ENCODE measurements at regions not wholly inside any gene's neighbourhood (a gene's known extent, or its start where the extent isn't known, plus 50 kb on each side); places are given as distances from the start of the nearest gene placed in this dataset.

DNA sequence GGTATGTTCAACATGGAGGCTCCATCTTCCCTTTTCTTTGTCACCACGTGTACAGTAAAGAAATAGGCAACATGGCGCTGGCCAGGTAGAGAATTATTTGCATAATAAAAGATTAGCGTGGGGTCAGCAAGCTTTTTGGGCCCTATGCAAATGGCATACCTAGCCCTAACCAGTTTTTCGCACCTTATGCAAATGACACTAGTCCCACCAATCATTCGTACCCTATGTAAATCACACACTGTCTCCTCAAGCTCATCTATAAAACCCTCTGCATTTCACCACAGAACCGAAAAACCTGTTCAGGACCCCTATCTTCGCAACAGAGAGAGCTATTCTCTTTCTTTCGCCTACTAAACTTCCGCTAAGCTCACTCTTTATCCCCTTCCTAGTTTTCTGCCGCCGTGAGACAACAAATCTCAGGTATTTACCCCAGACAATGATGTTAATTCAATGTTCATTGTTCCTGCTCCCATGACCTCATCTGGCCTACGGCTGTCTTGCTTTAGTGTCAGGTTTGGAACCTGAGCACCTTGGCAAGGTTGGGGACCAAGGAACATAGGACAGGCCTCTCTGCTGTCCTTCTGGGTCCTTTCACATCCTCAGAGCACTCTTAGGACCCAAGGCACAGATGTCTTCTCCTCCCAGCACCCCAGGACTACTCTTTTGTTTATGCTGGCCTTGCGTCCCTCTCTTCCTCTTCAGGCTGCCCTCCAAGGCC, 180.7 kb upstream of the RAI14 start:
- TF ChIP-seq CREM (CRISPR knock-in tag; IDR thresholded peaks at IDR 0.05) (no peak), FOXP4 (CRISPR knock-in tag; IDR thresholded peaks at IDR 0.05) (no peak), RORB (CRISPR knock-in tag; IDR thresholded peaks at IDR 0.05) (no peak), MAX (CRISPR knock-in tag; IDR thresholded peaks at IDR 0.05) (peak; percentile 83; the same call in 1 of the 2 replicates), NR2C2 (CRISPR knock-in tag; IDR thresholded peaks at IDR 0.05) (no peak), USF1 (CRISPR knock-in tag; IDR thresholded peaks at IDR 0.05) (0 out of 2 replicates have a peak, but pooled peaks have one; percentile 35)
- TF ChIP-seq, protein P1, sequence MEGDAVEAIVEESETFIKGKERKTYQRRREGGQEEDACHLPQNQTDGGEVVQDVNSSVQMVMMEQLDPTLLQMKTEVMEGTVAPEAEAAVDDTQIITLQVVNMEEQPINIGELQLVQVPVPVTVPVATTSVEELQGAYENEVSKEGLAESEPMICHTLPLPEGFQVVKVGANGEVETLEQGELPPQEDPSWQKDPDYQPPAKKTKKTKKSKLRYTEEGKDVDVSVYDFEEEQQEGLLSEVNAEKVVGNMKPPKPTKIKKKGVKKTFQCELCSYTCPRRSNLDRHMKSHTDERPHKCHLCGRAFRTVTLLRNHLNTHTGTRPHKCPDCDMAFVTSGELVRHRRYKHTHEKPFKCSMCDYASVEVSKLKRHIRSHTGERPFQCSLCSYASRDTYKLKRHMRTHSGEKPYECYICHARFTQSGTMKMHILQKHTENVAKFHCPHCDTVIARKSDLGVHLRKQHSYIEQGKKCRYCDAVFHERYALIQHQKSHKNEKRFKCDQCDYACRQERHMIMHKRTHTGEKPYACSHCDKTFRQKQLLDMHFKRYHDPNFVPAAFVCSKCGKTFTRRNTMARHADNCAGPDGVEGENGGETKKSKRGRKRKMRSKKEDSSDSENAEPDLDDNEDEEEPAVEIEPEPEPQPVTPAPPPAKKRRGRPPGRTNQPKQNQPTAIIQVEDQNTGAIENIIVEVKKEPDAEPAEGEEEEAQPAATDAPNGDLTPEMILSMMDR (IDR thresholded peaks at IDR 0.05), result no peak
